GM18858 (cell line): ENCODE measurements at regions not wholly inside any gene's neighbourhood (a gene's known extent, or its start where the extent isn't known, plus 50 kb on each side); places are given as distances from the start of the nearest gene placed in this dataset.
"Not testable (repeated sequence)": the region's sequence is repeated elsewhere in the genome, so short reads cannot be mapped to it uniquely, and the experiment has no call there.

Experiments
- ATAC-seq: cut with Tn5 transposase; IDR thresholded peaks from one replicate; pipeline ENCODE4 v1.9.1; 2021; ENCODE audit not compliant: unreplicated experiment

- no peak for ATAC-seq
Observed at GRCh38 chr15:39016706-39017105, 452.1 kb upstream of the RASGRP1 start.

GRCh38 chr15:39018966-39019365 lies 454.4 kb upstream of the RASGRP1 start:
- ATAC-seq, result no peak

GRCh38 chr15:39021341-39021740 lies 456.7 kb upstream of the RASGRP1 start:
- no peak for ATAC-seq

- ATAC-seq, result no peak
Observed at GRCh38 chr15:39022532-39023305, 458.1 kb upstream of the RASGRP1 start.

GRCh38 chr15:39025321-39025720 lies 460.7 kb upstream of the RASGRP1 start:
- ATAC-seq, result no peak

- ATAC-seq, result no peak
Observed at GRCh38 chr15:39025881-39026280, 461.3 kb upstream of the RASGRP1 start.

- no peak for ATAC-seq
Observed at GRCh38 chr15:39028069-39028468, 463.5 kb upstream of the RASGRP1 start.

GRCh38 chr15:39029741-39030140 lies 465.1 kb upstream of the RASGRP1 start:
- no peak for ATAC-seq

- no peak for ATAC-seq
Observed at GRCh38 chr15:39030291-39031070, 465.9 kb upstream of the RASGRP1 start.

- no peak for ATAC-seq
Observed at GRCh38 chr15:39031596-39031995, 467.0 kb upstream of the RASGRP1 start.

GRCh38 chr15:39034816-39035215 lies 470.2 kb upstream of the RASGRP1 start:
- ATAC-seq, result no peak

GRCh38 chr15:39037611-39038010 lies 473.0 kb upstream of the RASGRP1 start:
- ATAC-seq, result not testable (repeated sequence)

- ATAC-seq, result no peak
Observed at GRCh38 chr15:39040861-39041260, 476.2 kb upstream of the RASGRP1 start.

- ATAC-seq, result no peak
Observed at GRCh38 chr15:39041979-39042495, 477.4 kb upstream of the RASGRP1 start.

- no peak for ATAC-seq
Observed at GRCh38 chr15:39051626-39052322, 487.2 kb upstream of the RASGRP1 start.

- ATAC-seq, result no peak
Observed at GRCh38 chr15:39052323-39052705, 487.7 kb upstream of the RASGRP1 start.

- ATAC-seq, result no peak
Observed at GRCh38 chr15:39053480-39053879, 488.9 kb upstream of the RASGRP1 start.

GRCh38 chr15:39054128-39054732 lies 489.6 kb upstream of the RASGRP1 start:
- ATAC-seq, result no peak

GRCh38 chr15:39056357-39056756 lies 491.7 kb upstream of the RASGRP1 start:
- ATAC-seq, result no peak

GRCh38 chr15:39058351-39059131 lies 493.9 kb upstream of the RASGRP1 start:
- no peak for ATAC-seq
